ENCODE measurements at regions not wholly inside any gene's neighbourhood (a gene's known extent, or its start where the extent isn't known, plus 50 kb on each side); places are given as distances from the start of the nearest gene placed in this dataset.

DNA sequence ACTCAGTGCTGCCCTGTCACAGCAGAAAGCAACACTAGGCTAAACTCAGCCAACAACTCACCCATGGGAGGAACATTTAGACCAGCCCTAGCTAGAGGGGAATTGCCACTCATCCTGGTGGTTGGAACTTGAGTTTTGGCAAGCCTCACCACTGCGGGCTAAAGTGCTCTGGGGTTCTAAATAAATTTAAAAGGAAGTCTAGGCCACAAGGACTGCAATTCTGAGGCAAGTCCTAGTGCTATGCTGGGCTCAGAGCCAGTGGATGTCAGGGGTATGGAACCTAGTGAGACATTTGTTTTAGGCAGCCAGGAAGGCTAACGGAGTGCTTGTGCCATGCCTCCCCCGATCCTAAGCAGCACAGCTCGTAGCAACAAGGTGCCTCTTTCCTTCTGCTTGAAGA, 78.0 kb downstream of the RGS13 start:
- peak; percentile 3 for DNase-seq

DNA sequence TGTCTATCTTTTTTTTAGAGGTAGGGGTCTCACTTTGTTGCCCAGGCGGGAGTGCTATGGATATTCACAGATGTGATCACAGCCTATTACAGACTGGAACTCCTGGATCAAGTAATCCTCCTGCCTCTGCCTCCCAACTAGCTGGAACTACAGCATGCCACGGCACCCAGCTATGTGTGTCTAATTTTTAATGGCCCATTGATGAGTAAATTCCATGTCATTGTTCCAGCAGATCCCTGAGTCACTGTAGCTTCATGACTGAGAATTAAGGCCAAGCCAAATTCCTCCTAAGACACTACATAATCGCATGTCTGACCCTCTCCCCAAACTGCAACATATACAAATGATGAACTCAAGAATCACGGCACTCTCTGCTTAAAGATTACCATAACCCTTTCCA, 84.2 kb upstream of the RGS2 start:
- DNase-seq, result peak; percentile 78

DNA sequence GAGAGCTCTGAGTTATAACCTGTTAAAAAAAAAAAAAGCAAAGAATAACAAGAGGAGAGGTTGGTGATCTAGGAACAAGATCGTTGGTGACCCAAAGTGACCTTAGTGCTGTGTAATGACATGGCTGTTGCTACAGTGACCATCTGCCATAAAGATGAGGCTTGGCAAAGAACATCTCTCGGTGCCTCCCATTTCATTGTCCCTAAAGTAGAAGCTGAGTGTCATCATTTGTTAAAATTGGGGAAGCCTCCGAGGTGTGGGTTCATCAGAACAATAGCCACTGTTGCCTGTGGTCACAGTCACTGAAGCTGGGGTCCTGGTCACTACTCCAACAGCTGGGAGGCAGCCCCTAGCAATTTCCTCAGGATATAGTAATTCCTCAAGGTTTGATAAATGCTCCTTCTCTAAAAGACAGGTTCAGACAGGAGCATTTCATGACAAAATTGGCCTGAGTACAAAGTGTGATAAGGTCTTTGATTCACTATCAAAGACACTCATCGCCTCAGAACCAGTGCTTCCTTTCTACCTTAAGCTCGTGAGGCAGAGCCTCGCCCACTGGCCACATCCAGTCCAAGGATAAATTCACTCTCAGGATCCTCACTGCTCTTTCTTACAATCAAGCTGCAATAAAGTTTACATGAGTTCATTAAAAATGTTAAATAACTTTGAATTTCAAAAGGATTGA, 81.9 kb upstream of the RGS2 start:
- no peak for DNase-seq

DNA sequence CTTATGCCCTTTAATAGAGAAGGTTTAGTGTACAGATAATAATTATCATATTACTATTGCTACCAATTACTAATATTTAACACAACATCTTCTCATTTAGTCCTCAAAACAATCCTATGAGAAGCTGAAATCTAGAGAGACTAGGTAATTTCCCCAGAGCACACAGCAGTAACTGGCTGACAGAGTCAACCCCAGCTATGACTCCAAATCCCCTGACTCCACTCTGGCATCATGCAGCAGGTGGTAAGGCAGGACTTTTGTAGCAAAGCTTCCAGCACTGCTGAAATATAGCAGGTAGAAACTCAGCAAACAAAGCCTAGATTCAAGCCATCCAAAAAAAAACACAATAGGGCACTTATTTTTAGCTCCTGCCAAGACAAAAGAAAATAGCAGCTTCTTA, 79.3 kb upstream of the RGS2 start:
- no peak for DNase-seq

DNA sequence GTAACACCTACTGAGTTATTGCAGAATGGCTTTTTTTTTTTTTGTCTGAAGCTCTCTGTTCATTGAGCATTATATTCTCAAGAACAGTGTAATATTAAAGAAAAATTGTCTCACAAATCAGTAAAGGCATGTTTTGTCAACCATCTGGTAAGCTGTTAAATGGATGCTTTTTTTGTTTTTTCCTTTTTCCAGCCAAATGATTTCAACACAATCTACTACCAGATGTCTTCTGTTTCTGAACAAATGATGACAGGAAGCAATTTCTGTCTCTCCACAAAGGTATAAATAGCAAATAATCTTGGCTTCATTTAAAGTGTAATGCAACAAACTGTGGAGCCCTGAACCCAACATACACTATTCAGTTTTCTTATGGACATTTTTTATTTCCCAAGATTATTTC, 78.6 kb upstream of the RGS2 start:
- DNase-seq, result peak; percentile 17

DNA sequence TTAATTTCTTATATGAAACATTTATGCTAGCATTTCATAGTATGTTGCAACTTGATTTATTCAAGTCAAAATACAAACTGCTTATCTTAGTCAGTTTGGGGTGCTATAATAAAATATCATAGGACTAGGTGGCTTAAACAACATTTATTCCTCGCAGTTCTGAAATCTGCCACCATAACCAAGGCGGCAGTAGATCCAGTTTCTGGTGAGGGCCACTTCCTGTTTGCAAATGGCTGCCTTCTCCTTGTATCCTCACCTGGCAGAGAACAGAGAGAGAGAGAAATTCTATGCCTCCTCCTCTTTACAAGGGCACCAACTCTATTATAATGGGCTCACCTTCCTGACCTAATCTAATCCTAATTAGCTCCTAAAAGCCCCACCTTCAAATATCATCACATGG, 76.1 kb upstream of the RGS2 start:
- no peak for DNase-seq

DNA sequence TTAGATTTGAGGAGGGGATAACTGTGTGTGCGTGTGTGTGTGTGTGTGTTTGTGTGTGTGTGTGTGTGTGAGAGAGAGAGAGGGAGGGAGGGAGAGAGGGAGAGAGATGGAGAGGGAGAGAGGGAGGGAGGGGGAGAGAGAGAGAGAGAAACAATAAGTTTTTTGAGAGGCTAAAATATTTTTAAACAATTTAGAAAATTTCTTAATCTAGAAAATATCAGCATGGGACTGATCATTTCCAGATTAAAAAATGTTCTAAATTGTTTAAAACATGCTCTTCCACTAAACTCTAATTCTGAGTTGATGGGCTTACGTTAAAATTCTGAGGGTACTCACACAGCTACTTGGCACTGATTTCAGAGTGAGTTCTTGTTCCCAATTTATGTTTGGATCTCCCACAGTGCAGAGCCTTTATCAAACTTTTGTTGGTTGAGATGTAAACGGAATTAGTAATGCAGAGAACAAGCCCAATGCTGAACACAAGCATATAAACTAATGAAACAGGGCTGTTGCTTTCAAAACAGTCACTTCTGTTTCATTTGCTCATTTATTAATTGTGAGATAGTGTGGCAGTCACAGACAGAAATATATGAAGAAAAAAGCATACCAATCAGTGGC, 73.4 kb upstream of the RGS2 start:
- DNase-seq, result no peak

DNA sequence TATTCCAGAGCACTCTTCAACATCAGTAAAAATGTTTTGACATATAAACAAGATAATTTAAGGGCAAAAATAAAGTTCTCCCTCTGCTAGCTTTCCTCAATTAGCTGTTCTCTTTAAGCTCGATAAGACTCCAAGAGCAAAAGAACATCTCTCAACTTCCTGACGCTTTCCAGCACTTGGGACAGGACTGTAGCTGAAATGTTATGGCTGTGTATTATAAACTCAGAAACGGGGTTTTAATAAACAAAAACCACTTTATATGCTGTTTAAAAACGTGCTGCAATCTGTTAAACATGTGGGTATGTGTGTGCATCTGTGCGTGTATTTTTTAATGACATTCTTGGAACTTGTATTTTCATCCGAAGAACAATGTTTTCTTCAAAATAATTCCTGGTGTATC, 71.5 kb upstream of the RGS2 start:
- no peak for DNase-seq

DNA sequence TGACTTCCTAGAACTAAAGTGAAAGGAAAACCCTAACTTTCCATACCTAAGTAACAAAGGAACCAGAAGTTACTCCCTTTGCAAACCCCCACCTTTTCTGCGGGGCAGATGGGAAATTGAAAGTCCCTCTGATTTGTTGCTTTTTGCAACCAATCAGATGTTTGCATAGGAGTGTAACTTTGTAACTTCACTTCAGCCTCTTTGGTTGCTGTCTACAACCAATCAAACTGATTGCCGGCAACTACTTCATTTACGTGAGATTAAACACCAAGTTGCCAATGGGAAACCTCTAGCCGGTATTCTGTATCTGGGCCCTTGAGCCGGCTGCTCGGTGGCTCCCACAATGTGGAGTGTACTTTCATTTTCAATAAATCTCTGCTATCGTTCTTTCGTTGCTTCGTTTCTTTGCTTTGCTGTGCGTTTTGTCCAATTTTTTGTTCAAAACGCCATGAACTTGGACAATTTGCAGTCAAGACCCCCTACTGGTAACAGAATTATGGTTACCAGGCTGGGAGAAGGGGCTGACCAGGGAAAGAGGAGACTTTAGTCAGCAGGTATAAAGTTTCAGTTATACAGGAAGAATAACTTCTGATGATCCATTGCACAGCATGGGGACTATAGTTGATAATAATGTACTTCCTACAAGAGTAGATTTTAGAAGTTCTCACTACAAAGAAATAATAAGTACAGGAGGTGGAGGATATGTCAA, 69.2 kb upstream of the RGS2 start:
- no peak for DNase-seq

DNA sequence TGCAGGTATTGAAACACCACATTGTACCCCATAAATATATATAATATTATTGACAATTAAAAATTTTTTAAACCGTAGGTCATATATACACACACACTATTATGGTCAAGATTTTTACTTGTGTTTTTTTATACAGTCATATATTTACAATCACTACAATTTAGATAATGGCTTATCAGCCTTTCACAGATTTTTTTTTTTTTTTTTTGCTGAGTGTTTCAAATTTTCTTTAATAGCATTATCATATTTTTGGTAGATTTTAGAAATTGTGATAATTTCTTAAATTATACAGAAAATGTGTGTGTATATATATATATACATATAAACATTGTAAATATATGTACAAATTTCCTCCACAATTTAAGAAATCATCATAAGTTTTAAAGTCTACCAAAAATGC, 68.6 kb upstream of the RGS2 start:
- DNase-seq, result no peak

DNA sequence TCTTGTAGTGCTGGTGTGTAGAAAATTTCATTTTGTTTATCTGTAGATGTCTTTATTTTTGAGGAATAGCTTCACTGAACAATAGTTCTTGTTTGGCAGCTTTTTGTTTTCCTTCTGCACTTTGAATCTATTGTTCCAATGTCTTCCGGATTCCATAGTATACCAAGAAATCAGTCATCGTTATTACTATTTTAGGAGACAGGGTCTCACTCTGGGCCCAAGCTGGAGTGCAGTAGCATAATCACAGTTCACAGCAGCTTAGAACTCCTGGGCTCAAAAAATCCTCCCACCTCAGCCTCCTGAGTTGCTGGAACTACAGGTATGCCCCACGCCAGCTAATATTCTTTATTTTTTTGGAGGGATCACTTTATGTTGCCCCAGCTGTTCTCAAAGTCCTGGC, 67.7 kb upstream of the RGS2 start:
- DNase-seq, result no peak

DNA sequence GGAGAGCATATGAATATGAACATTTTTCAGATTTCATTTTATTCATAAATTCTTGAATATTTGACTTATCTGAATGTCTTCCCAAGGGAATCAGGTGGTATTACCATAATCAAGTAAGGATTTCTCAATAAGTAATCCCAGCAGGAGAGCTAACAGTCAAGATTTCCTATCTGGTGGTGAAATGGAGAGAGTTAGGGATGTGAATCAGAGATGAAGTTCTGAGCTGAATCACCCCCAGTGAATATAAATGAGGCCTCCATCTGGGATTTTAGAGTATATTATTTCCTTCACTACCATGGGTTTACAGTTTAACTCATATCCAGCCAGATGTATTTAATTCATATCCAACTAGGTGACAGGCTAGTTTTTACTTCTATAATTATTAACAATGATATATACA, 61.5 kb upstream of the RGS2 start:
- peak; percentile 75 for DNase-seq

DNA sequence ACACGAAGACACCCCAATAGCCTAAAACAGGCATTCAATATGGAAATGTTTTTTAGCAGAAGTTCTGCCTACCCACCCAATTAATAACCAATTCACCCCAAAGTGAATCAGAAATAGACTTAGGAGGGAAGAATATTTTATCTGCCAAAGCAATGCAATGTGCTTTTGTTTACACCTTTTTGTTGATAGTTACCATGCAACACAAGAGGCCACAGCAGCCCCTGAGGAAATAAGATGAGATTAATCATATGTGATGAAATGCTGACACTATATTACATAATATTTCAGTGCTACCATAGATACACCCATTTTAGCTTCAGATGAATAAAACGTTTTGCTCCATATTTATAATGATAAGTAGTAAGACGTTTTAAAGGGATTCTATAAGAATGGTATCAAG, 60.9 kb upstream of the RGS2 start:
- peak; percentile 50 for DNase-seq

DNA sequence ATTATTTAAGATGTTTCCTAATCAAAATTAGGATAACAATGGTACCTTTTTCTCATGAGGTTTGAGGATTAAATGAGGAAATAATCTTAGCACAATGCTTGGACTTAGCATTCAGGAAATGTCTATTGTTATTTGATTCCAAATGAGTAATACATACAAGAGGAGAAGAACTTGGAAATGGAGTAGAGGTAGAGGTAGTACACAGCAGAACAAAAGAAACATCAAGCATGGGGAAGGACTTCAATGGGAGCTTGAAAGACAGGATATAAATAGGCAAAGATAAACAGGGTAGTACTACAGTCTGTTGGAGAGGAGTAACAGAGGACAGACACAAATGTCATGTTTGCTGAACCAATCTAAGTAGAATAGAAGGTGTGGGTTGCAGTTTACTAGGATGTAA, 59.5 kb upstream of the RGS2 start:
- no peak for DNase-seq

DNA sequence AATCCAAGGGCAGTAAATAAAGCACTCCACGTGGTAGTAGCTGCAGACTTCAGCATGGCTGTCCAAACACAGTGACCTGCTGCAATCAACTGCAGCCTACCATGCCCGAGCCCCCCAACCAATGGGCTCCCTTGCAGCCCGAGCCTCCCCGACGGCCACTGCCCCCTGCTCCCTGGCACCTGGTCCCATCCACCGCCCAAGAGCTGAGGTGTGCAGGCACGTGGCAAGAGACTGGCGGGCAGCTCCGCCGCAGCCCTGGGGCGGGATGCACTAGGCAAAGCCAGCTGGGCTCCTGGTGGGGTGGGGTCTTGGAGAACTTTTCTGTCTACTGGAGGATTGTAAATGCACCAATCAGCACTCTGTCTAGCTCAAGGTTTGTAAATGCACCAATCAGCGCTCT, 57.6 kb upstream of the RGS2 start:
- DNase-seq, result no peak

DNA sequence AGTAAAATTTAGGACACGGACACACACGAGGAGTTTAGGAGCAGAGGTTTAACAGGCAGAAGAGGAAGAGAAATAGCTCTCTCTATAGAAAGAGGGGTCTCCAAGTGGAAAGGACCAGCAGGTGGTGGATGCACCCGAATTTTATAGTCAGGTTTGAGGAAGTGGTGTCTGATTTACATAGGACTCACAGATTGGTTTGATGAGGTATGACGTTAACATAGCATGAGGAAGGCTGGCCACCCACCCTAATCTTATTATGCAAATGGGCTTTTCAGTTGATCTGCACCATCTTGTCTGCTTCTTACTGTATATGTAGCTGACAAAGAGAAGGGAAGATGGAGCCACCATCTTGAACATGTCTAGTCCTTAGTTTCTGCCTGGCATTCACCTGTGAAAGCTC, 52.5 kb upstream of the RGS2 start:
- DNase-seq, result no peak

DNA sequence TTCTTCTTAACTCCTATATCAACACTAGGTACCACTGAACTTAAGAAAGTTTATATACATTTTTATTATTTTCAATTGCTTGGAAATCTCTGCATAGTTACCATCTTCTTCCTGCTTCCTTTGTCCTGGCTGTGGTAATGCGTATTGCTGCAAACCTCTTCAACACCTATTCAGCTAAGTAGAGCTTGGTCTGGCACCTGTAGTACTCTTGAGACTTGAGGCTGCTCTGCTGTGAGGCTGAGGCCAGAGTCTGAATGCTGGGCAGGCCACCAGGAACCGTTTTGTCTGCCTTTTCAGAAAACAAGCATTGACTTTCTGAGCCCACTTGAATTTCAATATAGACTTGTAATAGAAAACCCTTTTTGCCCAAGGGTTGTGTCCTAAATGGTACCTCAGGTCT, 52.0 kb upstream of the RGS2 start:
- no peak for DNase-seq

DNA sequence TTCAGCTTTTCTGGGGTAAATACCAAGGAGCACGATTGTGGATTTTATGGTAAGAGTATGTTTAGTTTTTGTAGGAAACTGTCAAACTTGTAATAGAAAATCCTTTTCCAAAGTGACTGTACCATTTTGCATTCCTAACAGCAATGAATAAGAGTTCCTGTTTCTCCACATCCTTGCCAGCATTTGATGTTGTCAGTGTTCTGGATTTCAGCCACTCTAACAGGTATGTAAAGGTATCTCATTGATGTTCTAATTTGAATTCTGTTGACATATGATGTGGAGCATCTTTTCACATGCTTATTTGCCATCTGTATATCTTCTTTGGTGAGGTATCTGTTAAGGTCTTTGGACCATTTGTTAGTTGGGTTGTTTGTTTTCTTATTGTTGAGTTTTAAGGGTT, 50.3 kb upstream of the RGS2 start:
- DNase-seq, result no peak
